Ishikawa (cell line): ENCODE measurements at regions not wholly inside any gene's neighbourhood (a gene's known extent, or its start where the extent isn't known, plus 50 kb on each side); places are given as distances from the start of the nearest gene placed in this dataset.

Experiments
- CEBPB ChIP-seq: IDR thresholded peaks from 2 replicates; pipeline ENCODE4 v1.6.1; 2012
- CREB1 ChIP-seq: IDR thresholded peaks from 2 replicates; pipeline ENCODE4 v1.6.1; 2012; ENCODE audit warnings: low read depth
- EGR1 ChIP-seq: IDR thresholded peaks from 2 replicates; pipeline ENCODE4 v1.6.1; 2012
- EP300 ChIP-seq: IDR thresholded peaks from 2 replicates; pipeline ENCODE4 v1.6.1; 2012; ENCODE audit warnings: borderline replicate concordance
- FOXM1 ChIP-seq: IDR thresholded peaks from 2 replicates; pipeline ENCODE4 v1.6.1; 2012; ENCODE audit warnings: low read depth, borderline replicate concordance
- NFIC ChIP-seq: IDR thresholded peaks from 2 replicates; pipeline ENCODE4 v1.6.1; 2012
- RAD21 ChIP-seq: IDR thresholded peaks from 2 replicates; pipeline ENCODE4 v1.6.1; 2012; ENCODE audit warnings: low read depth
- TAF1 ChIP-seq: IDR thresholded peaks from 2 replicates; pipeline ENCODE4 v1.6.1; 2012; ENCODE audit warnings: low read depth, mild to moderate bottlenecking
- TCF12 ChIP-seq: IDR thresholded peaks from 2 replicates; pipeline ENCODE4 v1.6.1; 2012; ENCODE audit warnings: low read depth
- TEAD4 ChIP-seq: IDR thresholded peaks from 2 replicates; pipeline ENCODE4 v1.6.1; 2012
- YY1 ChIP-seq: IDR thresholded peaks from 2 replicates; pipeline ENCODE4 v1.6.1; 2012; ENCODE audit warnings: low read depth
- ZBTB7A ChIP-seq: IDR thresholded peaks from 2 replicates; pipeline ENCODE4 v1.6.1; 2012; ENCODE audit warnings: low read depth
- TF ChIP-seq, protein P1 (sequence below): IDR thresholded peaks from 2 replicates; pipeline ENCODE4 v1.6.1; 2012; ENCODE audit warnings: low read depth, mild to moderate bottlenecking
- TF ChIP-seq, protein P2 (sequence below): IDR thresholded peaks from 2 replicates; pipeline ENCODE4 v1.6.1; 2012
- TF ChIP-seq, protein P3 (sequence below): IDR thresholded peaks from 2 replicates; pipeline ENCODE4 v1.6.1; 2012

DNA sequence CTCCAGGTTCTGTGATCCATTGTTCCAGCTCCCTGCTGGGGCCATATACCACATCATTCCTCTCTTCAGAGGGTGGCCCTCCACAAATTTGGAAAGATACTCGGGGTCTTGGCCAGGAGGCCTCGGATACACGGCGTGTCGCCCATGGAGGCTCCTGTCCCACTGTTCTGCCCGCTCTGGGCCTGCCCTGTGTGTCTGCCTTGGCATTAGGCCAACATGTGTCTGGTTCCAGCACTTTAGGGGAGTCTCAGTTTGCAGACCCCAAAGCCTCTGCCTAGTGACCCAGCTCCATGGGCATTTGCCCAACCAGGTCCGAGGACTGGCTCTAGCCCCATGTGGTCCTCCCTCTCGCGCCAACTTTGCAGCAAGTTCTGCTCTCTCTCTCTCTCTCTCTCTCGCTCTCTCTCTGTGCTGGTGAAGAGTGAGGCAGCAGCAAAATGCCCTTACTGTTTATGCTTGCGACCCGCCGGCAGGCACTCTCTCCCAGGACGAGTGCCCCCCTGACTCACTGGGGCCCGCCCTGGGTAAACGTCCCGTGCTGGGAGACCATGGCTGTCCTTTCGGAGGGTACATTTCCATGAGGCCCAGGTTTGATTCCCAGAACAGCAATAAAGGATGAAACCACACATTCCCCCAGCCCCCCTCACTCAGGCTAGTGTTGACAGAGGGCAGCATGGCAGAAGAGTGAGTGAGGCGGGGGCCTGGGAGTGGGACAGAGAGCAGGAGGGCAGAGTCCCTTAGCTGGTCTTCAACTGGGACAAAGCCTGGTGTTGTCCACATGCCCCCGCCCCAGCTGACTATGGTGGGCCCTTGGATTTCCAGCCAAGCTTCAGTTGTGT lies 77.9 kb downstream of the ISG20 start:
- TF ChIP-seq ZBTB7A (no peak), TAF1 (no peak), CREB1 (no peak), TEAD4 (no peak), FOXM1 (no peak), RAD21 (no peak), TCF12 (no peak), CEBPB (no peak), YY1 (no peak), EP300 (no peak), EGR1 (no peak), NFIC (no peak)
- TF ChIP-seq, protein P1, sequence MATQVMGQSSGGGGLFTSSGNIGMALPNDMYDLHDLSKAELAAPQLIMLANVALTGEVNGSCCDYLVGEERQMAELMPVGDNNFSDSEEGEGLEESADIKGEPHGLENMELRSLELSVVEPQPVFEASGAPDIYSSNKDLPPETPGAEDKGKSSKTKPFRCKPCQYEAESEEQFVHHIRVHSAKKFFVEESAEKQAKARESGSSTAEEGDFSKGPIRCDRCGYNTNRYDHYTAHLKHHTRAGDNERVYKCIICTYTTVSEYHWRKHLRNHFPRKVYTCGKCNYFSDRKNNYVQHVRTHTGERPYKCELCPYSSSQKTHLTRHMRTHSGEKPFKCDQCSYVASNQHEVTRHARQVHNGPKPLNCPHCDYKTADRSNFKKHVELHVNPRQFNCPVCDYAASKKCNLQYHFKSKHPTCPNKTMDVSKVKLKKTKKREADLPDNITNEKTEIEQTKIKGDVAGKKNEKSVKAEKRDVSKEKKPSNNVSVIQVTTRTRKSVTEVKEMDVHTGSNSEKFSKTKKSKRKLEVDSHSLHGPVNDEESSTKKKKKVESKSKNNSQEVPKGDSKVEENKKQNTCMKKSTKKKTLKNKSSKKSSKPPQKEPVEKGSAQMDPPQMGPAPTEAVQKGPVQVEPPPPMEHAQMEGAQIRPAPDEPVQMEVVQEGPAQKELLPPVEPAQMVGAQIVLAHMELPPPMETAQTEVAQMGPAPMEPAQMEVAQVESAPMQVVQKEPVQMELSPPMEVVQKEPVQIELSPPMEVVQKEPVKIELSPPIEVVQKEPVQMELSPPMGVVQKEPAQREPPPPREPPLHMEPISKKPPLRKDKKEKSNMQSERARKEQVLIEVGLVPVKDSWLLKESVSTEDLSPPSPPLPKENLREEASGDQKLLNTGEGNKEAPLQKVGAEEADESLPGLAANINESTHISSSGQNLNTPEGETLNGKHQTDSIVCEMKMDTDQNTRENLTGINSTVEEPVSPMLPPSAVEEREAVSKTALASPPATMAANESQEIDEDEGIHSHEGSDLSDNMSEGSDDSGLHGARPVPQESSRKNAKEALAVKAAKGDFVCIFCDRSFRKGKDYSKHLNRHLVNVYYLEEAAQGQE, result no peak
- TF ChIP-seq, protein P2, sequence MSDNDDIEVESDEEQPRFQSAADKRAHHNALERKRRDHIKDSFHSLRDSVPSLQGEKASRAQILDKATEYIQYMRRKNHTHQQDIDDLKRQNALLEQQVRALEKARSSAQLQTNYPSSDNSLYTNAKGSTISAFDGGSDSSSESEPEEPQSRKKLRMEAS, result no peak
- TF ChIP-seq, protein P3, sequence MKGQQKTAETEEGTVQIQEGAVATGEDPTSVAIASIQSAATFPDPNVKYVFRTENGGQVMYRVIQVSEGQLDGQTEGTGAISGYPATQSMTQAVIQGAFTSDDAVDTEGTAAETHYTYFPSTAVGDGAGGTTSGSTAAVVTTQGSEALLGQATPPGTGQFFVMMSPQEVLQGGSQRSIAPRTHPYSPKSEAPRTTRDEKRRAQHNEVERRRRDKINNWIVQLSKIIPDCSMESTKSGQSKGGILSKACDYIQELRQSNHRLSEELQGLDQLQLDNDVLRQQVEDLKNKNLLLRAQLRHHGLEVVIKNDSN, result no peak

DNA sequence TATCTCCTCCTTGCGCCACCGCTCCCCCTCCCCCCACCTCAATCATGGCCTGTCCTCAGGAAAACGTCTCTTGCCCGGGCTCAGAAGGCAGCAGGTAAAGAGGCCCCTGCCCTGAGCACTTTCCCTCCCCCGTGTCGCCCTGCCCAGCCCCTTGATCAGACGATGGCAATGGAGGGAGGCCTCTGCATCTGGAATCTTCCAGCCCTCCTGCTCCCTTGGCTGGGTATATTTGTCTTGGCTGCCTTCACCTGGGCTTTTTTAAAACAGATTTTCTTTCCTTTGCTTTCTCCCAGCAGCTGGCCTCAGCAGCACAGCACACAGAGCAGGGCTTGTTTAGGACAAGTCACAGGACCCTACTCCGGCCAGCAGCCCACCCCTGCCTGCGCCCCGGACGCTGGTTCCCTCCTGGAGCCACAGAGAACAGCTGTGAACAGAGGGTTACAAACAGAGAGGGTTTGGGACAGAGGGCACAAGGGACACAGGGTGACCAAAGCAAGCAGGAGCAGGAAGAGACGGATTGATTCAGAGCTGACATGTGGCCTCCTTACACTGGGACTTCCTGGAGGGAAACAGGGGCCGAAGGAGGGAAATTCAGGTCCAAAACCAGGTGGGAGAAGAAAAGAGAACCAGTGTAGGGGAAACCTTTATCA lies 78.7 kb downstream of the ISG20 start:
- TF ChIP-seq TCF12 (no peak), CEBPB (no peak), ZBTB7A (no peak), RAD21 (no peak), EGR1 (no peak), NFIC (no peak), TAF1 (no peak), FOXM1 (no peak), YY1 (no peak), TEAD4 (no peak), EP300 (no peak)
- TF ChIP-seq, protein P3, result no peak
- TF ChIP-seq, protein P1, result no peak
- TF ChIP-seq, protein P2, result no peak

DNA sequence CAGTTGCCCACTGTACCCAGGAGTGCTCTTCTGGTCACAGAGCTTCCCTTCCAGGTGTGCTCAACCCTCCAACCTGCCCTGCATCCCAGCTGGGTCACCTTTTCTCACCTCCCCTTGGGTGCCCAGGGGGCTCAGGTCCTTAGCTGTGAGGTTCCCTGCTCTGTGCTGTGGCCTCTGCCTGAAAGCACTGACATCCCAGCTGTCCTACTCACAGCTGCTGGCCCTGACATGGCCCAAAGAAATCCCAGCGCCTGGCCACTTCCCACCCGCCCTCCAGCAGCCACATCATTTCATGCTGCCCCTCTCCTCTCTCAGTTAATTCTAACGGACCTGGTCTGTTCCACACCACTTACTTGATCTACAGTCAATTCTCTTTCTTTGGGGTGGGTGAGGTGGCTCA lies 79.9 kb downstream of the ISG20 start:
- TF ChIP-seq YY1 (no peak), CEBPB (no peak), CREB1 (no peak)

DNA sequence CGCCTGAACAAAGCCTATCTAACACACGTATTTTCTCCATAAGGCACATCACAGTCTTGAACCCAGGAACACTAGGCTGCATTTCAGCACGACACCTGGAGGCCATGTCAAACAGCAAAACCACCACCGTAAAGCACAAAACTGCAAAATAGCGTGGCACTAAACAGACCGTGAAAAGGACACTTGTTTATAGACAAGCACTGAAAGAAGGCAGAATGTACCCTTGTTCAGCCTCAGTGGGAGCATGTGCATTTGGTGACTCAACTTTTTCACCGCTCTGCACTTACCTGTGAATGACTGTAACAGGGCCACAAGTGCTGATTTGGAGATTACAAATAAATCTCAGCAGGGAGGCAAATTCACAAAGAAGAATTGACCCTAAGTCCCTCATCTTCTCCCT lies 80.8 kb downstream of the ISG20 start:
- TF ChIP-seq, protein P3, result no peak
- TF ChIP-seq CEBPB, result no peak
- TF ChIP-seq TAF1, result no peak
- no peak for TF ChIP-seq EGR1
- no peak for TF ChIP-seq TEAD4
- TF ChIP-seq, protein P1, result no peak
- no peak for TF ChIP-seq RAD21
- no peak for TF ChIP-seq NFIC
- TF ChIP-seq TCF12, result no peak
- TF ChIP-seq FOXM1, result no peak
- no peak for TF ChIP-seq CREB1
- TF ChIP-seq YY1, result no peak
- no peak for TF ChIP-seq EP300
